H9 (cell line): ENCODE measurements at regions not wholly inside any gene's neighbourhood (a gene's known extent, or its start where the extent isn't known, plus 50 kb on each side); places are given as distances from the start of the nearest gene placed in this dataset.

Experiments used
- DNase-seq: peaks from one replicate; pipeline ENCODE4 v3.0.0-alpha.2; 2017
- H2AFZ ChIP-seq: one replicate; pipeline ENCODE4 v1.6.1; 2013; ENCODE audit warnings: mild to moderate bottlenecking, low read length, control low read depth, moderate library complexity
- H2AK5ac ChIP-seq: 2 replicates; pipeline ENCODE4 v1.6.1; 2013; ENCODE audit warnings: low read length, control low read depth, mixed read lengths; ENCODE audit not compliant: insufficient read length
- H2BK120ac ChIP-seq: one replicate; pipeline ENCODE4 v1.6.1; 2013; ENCODE audit warnings: low read depth, mild to moderate bottlenecking, low read length, control low read depth, inconsistent platforms; ENCODE audit not compliant: poor library complexity, severe bottlenecking
- H2BK12ac ChIP-seq: 2 replicates; pipeline ENCODE4 v1.6.1; 2013; ENCODE audit warnings: low read length, control low read depth, mixed read lengths, low read depth; ENCODE audit not compliant: insufficient read length
- H2BK15ac ChIP-seq: 2 replicates; pipeline ENCODE4 v1.6.1; 2013; ENCODE audit warnings: low read depth, low read length, control low read depth
- H2BK20ac ChIP-seq: one replicate; pipeline ENCODE4 v1.6.1; 2013; ENCODE audit warnings: low read depth, mild to moderate bottlenecking, low read length, control low read depth, inconsistent platforms; ENCODE audit not compliant: poor library complexity, severe bottlenecking
- H2BK5ac ChIP-seq: 2 replicates; pipeline ENCODE4 v1.6.1; 2013; ENCODE audit warnings: low read length, control low read depth, mixed read lengths; ENCODE audit not compliant: insufficient read length
- H3K14ac ChIP-seq: 2 replicates; pipeline ENCODE4 v1.6.1; 2013; ENCODE audit warnings: low read length, control low read depth; ENCODE audit not compliant: insufficient read depth
- H3K18ac ChIP-seq: 2 replicates; pipeline ENCODE4 v1.6.1; 2013; ENCODE audit warnings: low read depth, mild to moderate bottlenecking, mixed read lengths, low read length, control low read depth; ENCODE audit not compliant: insufficient read length
- H3K23ac ChIP-seq: 2 replicates; pipeline ENCODE4 v1.6.1; 2013; ENCODE audit warnings: low read length, control low read depth, mixed read lengths, low read depth; ENCODE audit not compliant: insufficient read length
- H3K23me2 ChIP-seq: 2 replicates; pipeline ENCODE4 v1.6.1; 2013; ENCODE audit warnings: low read depth, mild to moderate bottlenecking, mixed read lengths, low read length, control low read depth; ENCODE audit not compliant: insufficient read length, poor library complexity, severe bottlenecking
- H3K27ac ChIP-seq: 2 replicates; pipeline ENCODE4 v1.5.1; 2013; ENCODE audit warnings: low read length, control low read depth, mixed read lengths, low read depth; ENCODE audit not compliant: insufficient read length
- H3K27me3 ChIP-seq: 2 replicates; pipeline ENCODE4 v1.6.1; 2013; ENCODE audit warnings: low read length, control low read depth, inconsistent platforms; ENCODE audit not compliant: insufficient read depth
- H3K4ac ChIP-seq: 2 replicates; pipeline ENCODE4 v1.6.1; 2013; ENCODE audit warnings: low read depth, mild to moderate bottlenecking, control low read depth, inconsistent platforms, low read length, moderate library complexity
- H3K4me1 ChIP-seq: 2 replicates; pipeline ENCODE4 v1.6.1; 2013; ENCODE audit warnings: low read length, control low read depth, inconsistent platforms; ENCODE audit not compliant: insufficient read depth
- H3K4me2 ChIP-seq: 2 replicates; pipeline ENCODE4 v1.6.1; 2013; ENCODE audit warnings: low read length, control low read depth, mixed read lengths; ENCODE audit not compliant: insufficient read length, insufficient read depth
- H3K56ac ChIP-seq: 2 replicates; pipeline ENCODE4 v1.6.1; 2013; ENCODE audit warnings: low read depth, mild to moderate bottlenecking, mixed read lengths, low read length, control low read depth; ENCODE audit not compliant: insufficient read length
- H3K79me1 ChIP-seq: 2 replicates; pipeline ENCODE4 v1.6.1; 2013; ENCODE audit warnings: low read depth, mild to moderate bottlenecking, moderate library complexity, low read length, control low read depth, inconsistent platforms; ENCODE audit not compliant: insufficient read depth, poor library complexity, severe bottlenecking
- H3K79me2 ChIP-seq: 2 replicates; pipeline ENCODE4 v1.6.1; 2013; ENCODE audit warnings: low read length, control low read depth, inconsistent platforms; ENCODE audit not compliant: insufficient read depth
- H3K9ac ChIP-seq: 2 replicates; pipeline ENCODE4 v1.6.1; 2013; ENCODE audit warnings: low read length, control low read depth, mixed read lengths; ENCODE audit not compliant: insufficient read length; ENCODE audit errors: extremely low read depth
- H3K9me3 ChIP-seq: one replicate; pipeline ENCODE4 v1.6.1; 2013; ENCODE audit warnings: low read depth, low read length, inconsistent platforms; ENCODE audit not compliant: control insufficient read depth
- H3T11ph ChIP-seq: one replicate; pipeline ENCODE4 v1.6.1; 2013; ENCODE audit warnings: mild to moderate bottlenecking, low read length, control low read depth, inconsistent platforms
- H4K20me1 ChIP-seq: one replicate; pipeline ENCODE4 v1.6.1; 2013; ENCODE audit not compliant: control insufficient read depth, insufficient read length, insufficient read depth
- H4K5ac ChIP-seq: 2 replicates; pipeline ENCODE4 v1.6.1; 2013; ENCODE audit warnings: low read depth, mild to moderate bottlenecking, mixed read lengths, low read length, control low read depth; ENCODE audit not compliant: insufficient read length
- H4K8ac ChIP-seq: replicated peaks from 2 replicates; pipeline ENCODE4 v1.6.1; 2013; ENCODE audit warnings: low read length, control low read depth, mixed read lengths, low read depth; ENCODE audit not compliant: insufficient read length
- H4K91ac ChIP-seq: 2 replicates; pipeline ENCODE4 v1.6.1; 2013; ENCODE audit warnings: low read depth, mild to moderate bottlenecking, moderate library complexity, mixed read lengths, low read length, control low read depth; ENCODE audit not compliant: insufficient read length
- H3K27ac Mint-ChIP-seq, 3 experiments: 2 replicates in 2 of 3; 3 replicates in 1 of 3; pipeline ENCODE4 v1.8.0; 2020 to 2021; ENCODE audit warnings: mixed read lengths in 3 of 3, mild to moderate bottlenecking in 1 of 3, moderate library complexity in 1 of 3
- H3K27me3 Mint-ChIP-seq: 2 replicates; pipeline ENCODE4 v1.8.0; 2021; ENCODE audit warnings: low read depth, mild to moderate bottlenecking, moderate library complexity, mixed read lengths
- H3K36me3 Mint-ChIP-seq, 3 experiments: 2 replicates in 2 of 3; 3 replicates in 1 of 3; pipeline ENCODE4 v1.8.0; 2020 to 2021; ENCODE audit warnings: low read depth in 3 of 3, mixed read lengths in 3 of 3; ENCODE audit not compliant: insufficient read depth in 1 of 3
- H3K4me1 Mint-ChIP-seq, 2 experiments: 2 replicates each; pipeline ENCODE4 v1.8.0; 2020; ENCODE audit warnings: mixed read lengths in 2 of 2
- H3K4me3 Mint-ChIP-seq, 2 experiments: 2 replicates in 1 of 2; 3 replicates in 1 of 2; pipeline ENCODE4 v1.8.0; 2020 to 2021; ENCODE audit warnings: mild to moderate bottlenecking in 2 of 2, mixed read lengths in 2 of 2, moderate library complexity in 1 of 2
- H3K9me3 Mint-ChIP-seq, 2 experiments: 2 replicates in 1 of 2; 3 replicates in 1 of 2; pipeline ENCODE4 v1.8.0; 2020; ENCODE audit warnings: mild to moderate bottlenecking in 2 of 2, mixed read lengths in 2 of 2, moderate library complexity in 1 of 2
- CTCF ChIP-seq: fragments of 200-600 bp; sonication (generic); conservative IDR thresholded peaks from 3 replicates; pipeline ENCODE4 v1.8.0; 2021; ENCODE audit warnings: antibody characterized with exemption, mild to moderate bottlenecking
- WGBS: extraction: QIAGEN DNeasy Blood & Tissue Kit; methylation state at CpG from one replicate; pipeline ENCODE4 v1.1.7; 2013; ENCODE audit warnings: missing lambda C conversion rate, low lambda C conversion rate, mixed read lengths; ENCODE audit not compliant: insufficient read length; ENCODE audit errors: extremely low coverage; 5-methylcytosine and 5-hydroxymethylcytosine counted together

- Histone ChIP-seq H3K14ac (no peak overlapping the region), H2AFZ (no peak overlapping the region), H2BK5ac (no peak overlapping the region), H2BK20ac (no peak overlapping the region), H3K4me1 (peaks cover 8% of the 10 kb centered on the region; the same call in 1 of the 2 replicates), H3K27ac (no peak overlapping the region), H2BK15ac (no peak overlapping the region), H3K23me2 (no peaks in the 10 kb centered on the region), H3K23ac (no peak overlapping the region), H4K91ac (no peak overlapping the region), H2BK12ac (no peak overlapping the region), H3K56ac (no peak overlapping the region), H3K4ac (no peak overlapping the region), H4K20me1 (no peaks in the 10 kb centered on the region), H3K79me1 (no peaks in the 10 kb centered on the region), H3K27me3 (no peaks in the 10 kb centered on the region), H3K4me2 (no peak overlapping the region), H3K18ac (no peak overlapping the region), H3K9me3 (no peaks in the 10 kb centered on the region), H3K79me2 (no peaks in the 10 kb centered on the region; the same call in 1 of the 2 replicates), H3K9ac (no peak overlapping the region), H3T11ph (no peak overlapping the region), H4K5ac (no peak overlapping the region), H2AK5ac (no peak overlapping the region), H2BK120ac (no peak overlapping the region), H4K8ac (no peak overlapping the region)
- Mint-ChIP-seq H3K36me3 (peaks cover 0 to 2% (median 0%) of the 10 kb centered on the region in 3 experiments; a peak in 3 of 7 replicates), H3K4me1 (peaks cover 28 to 31% of the 10 kb centered on the region in 2 experiments), H3K4me3 (no peak overlapping the region), H3K9me3 (peaks cover 3 to 8% of the 10 kb centered on the region in 2 experiments; a peak in 3 of 5 replicates), H3K27ac (no peak overlapping the region; a peak in 1 of 7 replicates), H3K27me3 (no peaks in the 10 kb centered on the region)
- WGBS, result no CpG with 5 or more reads among the region's 2 CpGs
- DNase-seq, result no peak
- no peak for TF ChIP-seq CTCF
These were observed 160.2 kb downstream of the KLF12 start for GRCh38 chr13:73974051-73974450.
